PC-3 (cell line): ENCODE measurements at regions not wholly inside any gene's neighbourhood (a gene's known extent, or its start where the extent isn't known, plus 50 kb on each side); places are given as distances from the start of the nearest gene placed in this dataset.

Experiments
- ATAC-seq: fragments of 200-7000 bp; cut with Tn5 transposase; 2 replicates; pipeline ENCODE4 v1.9.1; 2020; ENCODE audit warnings: mild to moderate bottlenecking, moderate library complexity
- BruUV-seq: library from RNA; stranded (reverse); fragments of 400-500 nt; replicated peaks from 2 replicates; lab custom pipeline; 2021; lab: Mats Ljungman, UMichigan
- CTCF ChIA-PET: fragments of 300-600 bp; sonication (Branson Sonifier 250); formaldehyde crosslinking; loops from one replicate; lab custom pipeline; 2022; ENCODE audit warnings: antibody characterized with exemption; lab: Charles Lee
- POLR2A ChIA-PET: fragments of 300-600 bp; sonication (Branson Sonifier 250); formaldehyde crosslinking; loops from one replicate; lab custom pipeline; 2022; ENCODE audit warnings: antibody characterized with exemption; ENCODE audit not compliant: unreplicated experiment; lab: Charles Lee
- DNase-seq: peaks from one replicate; pipeline ENCODE4 v3.0.0-alpha.2; 2015
- H2AFZ ChIP-seq: fragments of 300-600 bp; sonication (generic); 2 replicates; pipeline ENCODE4 v1.6.0; 2016; ENCODE audit warnings: antibody characterized with exemption, low read length
- H3F3A ChIP-seq: fragments of 300-600 bp; sonication (generic); one replicate; pipeline ENCODE4 v1.6.0; 2017; ENCODE audit warnings: antibody characterized with exemption, low read length, control low read depth, mild to moderate bottlenecking; ENCODE audit not compliant: unreplicated experiment
- H3K27ac ChIP-seq: fragments of 300-600 bp; sonication (generic); 2 replicates; pipeline ENCODE4 v1.5.1; 2016; ENCODE audit warnings: mild to moderate bottlenecking, low read length
- H3K27me3 ChIP-seq: fragments of 300-600 bp; sonication (generic); 2 replicates; pipeline ENCODE4 v1.6.1; 2016; ENCODE audit warnings: low read length, mixed read lengths
- H3K36me3 ChIP-seq: fragments of 300-600 bp; sonication (generic); 2 replicates; pipeline ENCODE4 v1.6.1; 2016; ENCODE audit warnings: low read depth, mixed run types, low read length, mixed read lengths
- H3K4me1 ChIP-seq: fragments of 300-600 bp; sonication (generic); 2 replicates; pipeline ENCODE4 v1.5.1; 2016; ENCODE audit warnings: low read length; ENCODE audit not compliant: insufficient read depth
- H3K4me2 ChIP-seq: fragments of 300-600 bp; sonication (generic); 2 replicates; pipeline ENCODE4 v1.6.0; 2016; ENCODE audit warnings: low read length
- H3K4me3 ChIP-seq: fragments of 300-600 bp; sonication (generic); 2 replicates; pipeline ENCODE4 v1.5.1; 2016; ENCODE audit warnings: mild to moderate bottlenecking, low read length, mixed read lengths
- H3K79me2 ChIP-seq: fragments of 300-600 bp; sonication (generic); 2 replicates; pipeline ENCODE4 v1.6.1; 2017; ENCODE audit warnings: low read length, mixed read lengths
- H3K9ac ChIP-seq: fragments of 300-600 bp; sonication (generic); 2 replicates; pipeline ENCODE4 v1.6.0; 2016; ENCODE audit warnings: mild to moderate bottlenecking, low read length
- H3K9me2 ChIP-seq: fragments of 300-600 bp; sonication (generic); replicated peaks from 2 replicates; pipeline ENCODE4 v1.6.1; 2016; ENCODE audit warnings: mixed run types, low read length, mixed read lengths
- H3K9me3 ChIP-seq: fragments of 300-600 bp; sonication (generic); 2 replicates; pipeline ENCODE4 v1.6.1; 2016; ENCODE audit warnings: low read length, mixed read lengths
- H4K20me1 ChIP-seq: fragments of 300-600 bp; sonication (generic); 2 replicates; pipeline ENCODE4 v1.6.1; 2016; ENCODE audit warnings: low read length, mixed read lengths
- EZH2 ChIP-seq: fragments of 300-600 bp; sonication (generic); IDR thresholded peaks from one replicate; pipeline ENCODE4 v1.6.1; 2017; ENCODE audit warnings: antibody characterized with exemption, mild to moderate bottlenecking, low read length; ENCODE audit not compliant: unreplicated experiment
- EZH2phosphoT487 ChIP-seq: fragments of 300-600 bp; sonication (generic); IDR thresholded peaks from 2 replicates; pipeline ENCODE4 v1.6.1; 2018; ENCODE audit warnings: mild to moderate bottlenecking, antibody characterized with exemption, low read length, borderline replicate concordance
- intact Hi-C: fragments of 100-400 bp; cut with micrococcal nuclease; formaldehyde crosslinking; loops from 2 replicates; pipeline ENCODE4 v1.9.0; 2023
- TF ChIP-seq, protein P1 (sequence below): fragments of 300-600 bp; sonication (generic); conservative IDR thresholded peaks from 2 replicates; pipeline ENCODE4 v1.5.1; 2017; ENCODE audit warnings: antibody characterized with exemption, low read depth, mild to moderate bottlenecking, low read length

DNA sequence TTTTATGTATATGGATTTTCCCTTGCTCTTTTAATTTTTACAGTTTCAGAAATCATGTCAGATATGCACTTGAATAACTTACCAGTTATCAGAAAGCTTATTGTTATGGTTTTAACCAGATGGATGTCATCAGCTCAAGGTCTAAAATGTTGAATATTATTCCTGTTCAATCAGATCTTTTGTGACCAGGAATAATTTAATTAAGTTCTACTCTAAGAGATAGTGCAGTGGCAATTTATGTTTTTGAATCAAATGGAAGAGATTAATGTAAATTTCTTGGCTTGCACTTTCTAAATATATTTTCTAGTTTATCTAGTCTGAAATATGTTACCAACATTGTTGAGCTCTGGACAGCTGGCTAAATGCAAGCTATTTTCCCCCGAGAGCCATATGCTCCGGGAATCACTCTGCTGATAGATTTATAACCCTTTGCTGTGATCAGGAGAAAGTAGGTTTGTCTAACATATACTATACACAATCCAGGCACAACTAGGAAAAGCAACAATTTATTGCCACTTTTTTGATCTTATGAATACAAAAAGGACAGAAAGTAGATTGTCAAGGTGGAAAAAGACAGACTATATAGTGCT lies 76.8 kb upstream of the CD96 start:
- Histone ChIP-seq H3K9me2 (no peaks in the 10 kb centered on the region), H3K79me2 (no peaks in the 10 kb centered on the region), H3K9ac (no peak overlapping the region), H3K27ac (no peak overlapping the region), H3F3A (no peaks in the 10 kb centered on the region), H3K4me2 (no peak overlapping the region), H2AFZ (no peak overlapping the region), H3K36me3 (no peaks in the 10 kb centered on the region), H3K4me1 (no peaks in the 10 kb centered on the region), H3K9me3 (no peaks in the 10 kb centered on the region), H3K27me3 (peaks cover 17% of the 10 kb centered on the region; the same call in 1 of the 2 replicates), H4K20me1 (no peaks in the 10 kb centered on the region), H3K4me3 (no peak overlapping the region)
- ChIA-PET CTCF (no interaction called here), POLR2A (no interaction called here)
- intact Hi-C loops: no loop called here
- no peak for ATAC-seq
- TF ChIP-seq, protein P1, sequence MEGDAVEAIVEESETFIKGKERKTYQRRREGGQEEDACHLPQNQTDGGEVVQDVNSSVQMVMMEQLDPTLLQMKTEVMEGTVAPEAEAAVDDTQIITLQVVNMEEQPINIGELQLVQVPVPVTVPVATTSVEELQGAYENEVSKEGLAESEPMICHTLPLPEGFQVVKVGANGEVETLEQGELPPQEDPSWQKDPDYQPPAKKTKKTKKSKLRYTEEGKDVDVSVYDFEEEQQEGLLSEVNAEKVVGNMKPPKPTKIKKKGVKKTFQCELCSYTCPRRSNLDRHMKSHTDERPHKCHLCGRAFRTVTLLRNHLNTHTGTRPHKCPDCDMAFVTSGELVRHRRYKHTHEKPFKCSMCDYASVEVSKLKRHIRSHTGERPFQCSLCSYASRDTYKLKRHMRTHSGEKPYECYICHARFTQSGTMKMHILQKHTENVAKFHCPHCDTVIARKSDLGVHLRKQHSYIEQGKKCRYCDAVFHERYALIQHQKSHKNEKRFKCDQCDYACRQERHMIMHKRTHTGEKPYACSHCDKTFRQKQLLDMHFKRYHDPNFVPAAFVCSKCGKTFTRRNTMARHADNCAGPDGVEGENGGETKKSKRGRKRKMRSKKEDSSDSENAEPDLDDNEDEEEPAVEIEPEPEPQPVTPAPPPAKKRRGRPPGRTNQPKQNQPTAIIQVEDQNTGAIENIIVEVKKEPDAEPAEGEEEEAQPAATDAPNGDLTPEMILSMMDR: no peak
- TF ChIP-seq EZH2 (no peak), EZH2phosphoT487 (no peak)
- no TSS peak for BruUV-seq
- DNase-seq: no peak

DNA sequence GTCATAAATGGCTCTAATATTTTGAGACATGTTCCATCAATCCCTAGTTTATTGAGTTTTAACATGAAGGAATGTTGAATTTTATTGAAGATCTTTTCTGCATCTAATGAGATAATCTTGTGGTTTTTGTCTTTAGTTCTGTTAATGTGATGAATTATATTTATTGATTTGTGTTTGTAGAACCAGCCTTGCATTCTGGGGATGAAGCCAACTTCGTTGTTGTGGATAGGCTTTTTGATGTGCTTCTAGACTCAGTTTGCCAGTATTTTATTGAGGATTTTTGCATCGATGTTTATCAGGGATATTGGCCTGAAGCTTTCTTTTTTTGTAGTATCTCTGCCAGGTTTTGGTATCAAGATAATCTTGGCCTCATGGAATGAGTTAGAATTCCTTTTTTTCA lies 72.0 kb upstream of the CD96 start:
- no peak overlapping the region for H3K27ac ChIP-seq
- ChIA-PET POLR2A (no interaction called here), CTCF (no interaction called here)
- TF ChIP-seq EZH2 (no peak), EZH2phosphoT487 (no peak)
- TF ChIP-seq, protein P1: no peak
- no peak overlapping the region for H2AFZ ChIP-seq
- BruUV-seq: no TSS peak
- no peak overlapping the region for H3K4me3 ChIP-seq
- no peaks in the 10 kb centered on the region for H3K36me3 ChIP-seq
- no peaks in the 10 kb centered on the region for H3K9me3 ChIP-seq
- no peak overlapping the region for H3K4me2 ChIP-seq
- DNase-seq (no peak), ATAC-seq (no peak)
- H3K79me2 ChIP-seq: no peaks in the 10 kb centered on the region
- H3F3A ChIP-seq: no peaks in the 10 kb centered on the region
- intact Hi-C loops: no loop called here
- H4K20me1 ChIP-seq: no peaks in the 10 kb centered on the region
- H3K27me3 ChIP-seq: no peaks in the 10 kb centered on the region
- H3K4me1 ChIP-seq: no peaks in the 10 kb centered on the region
- no peaks in the 10 kb centered on the region for H3K9me2 ChIP-seq
- no peak overlapping the region for H3K9ac ChIP-seq

DNA sequence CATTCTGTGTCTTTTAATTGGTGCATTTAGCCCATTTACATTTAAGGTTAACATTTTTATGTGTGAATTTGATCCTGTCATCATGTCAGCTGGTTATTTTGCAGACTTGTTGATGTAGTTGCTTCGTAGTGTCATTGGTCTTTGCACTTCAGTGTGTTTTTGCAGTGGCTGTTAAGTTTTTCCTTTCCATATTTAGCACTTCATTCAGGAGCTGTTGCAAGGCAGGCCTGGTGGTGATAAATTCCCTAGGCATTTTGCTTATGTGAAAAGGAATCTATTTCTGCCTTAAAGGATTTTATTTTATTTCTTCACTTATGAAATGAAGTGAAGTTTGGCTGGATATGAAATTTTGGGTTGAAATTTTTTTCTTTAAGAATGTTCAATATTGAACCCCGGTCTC lies 70.2 kb upstream of the CD96 start:
- H3K4me1 ChIP-seq: no peaks in the 10 kb centered on the region
- no peaks in the 10 kb centered on the region for H4K20me1 ChIP-seq
- no peaks in the 10 kb centered on the region for H3K79me2 ChIP-seq
- no peaks in the 10 kb centered on the region for H3K36me3 ChIP-seq
- CTCF ChIA-PET: no interaction called here
- H3K27ac ChIP-seq: no peak overlapping the region
- no peaks in the 10 kb centered on the region for H3K9me3 ChIP-seq
- POLR2A ChIA-PET: no interaction called here
- TF ChIP-seq EZH2phosphoT487: no peak
- TF ChIP-seq, protein P1: no peak
- no peak for TF ChIP-seq EZH2
- no peaks in the 10 kb centered on the region for H3K27me3 ChIP-seq
- no peak overlapping the region for H3K4me3 ChIP-seq
- H3K4me2 ChIP-seq: no peak overlapping the region
- no TSS peak for BruUV-seq
- intact Hi-C loops: no loop called here
- DNase-seq (no peak), ATAC-seq (no peak)
- no peak overlapping the region for H3K9ac ChIP-seq
- H2AFZ ChIP-seq: no peak overlapping the region
- no peaks in the 10 kb centered on the region for H3K9me2 ChIP-seq
- H3F3A ChIP-seq: no peaks in the 10 kb centered on the region
